Trophoblast cell (in vitro differentiated cells and primary cell): ENCODE measurements at regions not wholly inside any gene's neighbourhood (a gene's known extent, or its start where the extent isn't known, plus 50 kb on each side); places are given as distances from the start of the nearest gene placed in this dataset.

Experiments
- DNase-seq, 2 donors: peaks; one replicate each; pipeline ENCODE4 v3.0.0-alpha.2; 2016
- H2AFZ ChIP-seq: 2 replicates; pipeline ENCODE4 v1.6.1; 2013; ENCODE audit warnings: low read length, moderate library complexity, mild to moderate bottlenecking; ENCODE audit not compliant: insufficient read depth, poor library complexity
- H2AK5ac ChIP-seq: 2 replicates; pipeline ENCODE4 v1.6.1; 2013; ENCODE audit warnings: mild to moderate bottlenecking, low read length
- H2BK120ac ChIP-seq: 2 replicates; pipeline ENCODE4 v1.6.1; 2013; ENCODE audit warnings: low read length, mild to moderate bottlenecking, moderate library complexity; ENCODE audit not compliant: insufficient read depth, poor library complexity
- H2BK12ac ChIP-seq: 2 replicates; pipeline ENCODE4 v1.6.1; 2013; ENCODE audit warnings: mild to moderate bottlenecking, low read length, moderate library complexity
- H2BK5ac ChIP-seq: 2 replicates; pipeline ENCODE4 v1.6.1; 2013; ENCODE audit warnings: low read length, low read depth, moderate library complexity, mild to moderate bottlenecking; ENCODE audit not compliant: poor library complexity
- H3K14ac ChIP-seq: 2 replicates; pipeline ENCODE4 v1.6.1; 2013; ENCODE audit warnings: mild to moderate bottlenecking, low read length
- H3K18ac ChIP-seq: 2 replicates; pipeline ENCODE4 v1.6.1; 2013; ENCODE audit warnings: mild to moderate bottlenecking, low read length
- H3K23ac ChIP-seq: 2 replicates; pipeline ENCODE4 v1.6.1; 2013; ENCODE audit warnings: low read length
- H3K27ac ChIP-seq: 2 replicates; pipeline ENCODE4 v1.5.1; 2013; ENCODE audit warnings: low read depth, mild to moderate bottlenecking, inconsistent platforms, low read length, moderate library complexity
- H3K27me3 ChIP-seq: 2 replicates; pipeline ENCODE4 v1.6.1; 2013; ENCODE audit warnings: inconsistent platforms, mild to moderate bottlenecking, low read length, moderate library complexity; ENCODE audit not compliant: insufficient read depth
- H3K36me3 ChIP-seq, 2 experiments: 1 replicate in 1 of 2; 2 replicates in 1 of 2; pipeline ENCODE4 v1.6.1; 2013; ENCODE audit warnings: low read length in 2 of 2, mild to moderate bottlenecking in 2 of 2, moderate library complexity in 1 of 2; ENCODE audit not compliant: insufficient read depth in 2 of 2, control insufficient read depth in 1 of 2
- H3K4ac ChIP-seq: 2 replicates; pipeline ENCODE4 v1.6.1; 2013; ENCODE audit warnings: low read depth, mild to moderate bottlenecking, low read length, moderate library complexity
- H3K4me1 ChIP-seq, 2 experiments: 1 replicate in 1 of 2; 2 replicates in 1 of 2; pipeline ENCODE4 v1.6.1; 2013; ENCODE audit warnings: low read length in 2 of 2, mild to moderate bottlenecking in 2 of 2, moderate library complexity in 1 of 2; ENCODE audit not compliant: insufficient read depth in 2 of 2, control insufficient read depth in 1 of 2
- H3K4me2 ChIP-seq: 2 replicates; pipeline ENCODE4 v1.6.1; 2013; ENCODE audit warnings: inconsistent platforms, mild to moderate bottlenecking, low read length, moderate library complexity
- H3K4me3 ChIP-seq: 2 replicates; pipeline ENCODE4 v1.5.1; 2013; ENCODE audit warnings: mild to moderate bottlenecking, low read depth, low read length, inconsistent platforms
- H3K79me1 ChIP-seq: one replicate; pipeline ENCODE4 v1.6.1; 2013; ENCODE audit warnings: low read length
- H3K79me2 ChIP-seq: 2 replicates; pipeline ENCODE4 v1.6.1; 2013; ENCODE audit warnings: low read length, mild to moderate bottlenecking; ENCODE audit not compliant: control insufficient read depth, insufficient read depth, poor library complexity
- H3K9ac ChIP-seq: 2 replicates; pipeline ENCODE4 v1.6.1; 2013; ENCODE audit warnings: mild to moderate bottlenecking, low read length
- H3K9me3 ChIP-seq: 2 replicates; pipeline ENCODE4 v1.6.1; 2013; ENCODE audit warnings: low read depth, mild to moderate bottlenecking, control low read depth, inconsistent platforms, low read length; ENCODE audit not compliant: insufficient read depth
- H4K12ac ChIP-seq: 2 replicates; pipeline ENCODE4 v1.6.1; 2013; ENCODE audit warnings: low read depth, mild to moderate bottlenecking, low read length, moderate library complexity
- H4K8ac ChIP-seq: 2 replicates; pipeline ENCODE4 v1.6.1; 2013; ENCODE audit warnings: low read depth, mild to moderate bottlenecking, low read length, moderate library complexity
- H4K91ac ChIP-seq: one replicate; pipeline ENCODE4 v1.6.1; 2013; ENCODE audit warnings: low read depth, mild to moderate bottlenecking, low read length, moderate library complexity
- WGBS: extraction: QIAGEN DNeasy Blood & Tissue Kit; methylation state at CpG from one replicate; pipeline ENCODE4 v1.1.7; 2013; ENCODE audit warnings: missing lambda C conversion rate; ENCODE audit not compliant: insufficient read length, insufficient coverage; ENCODE audit errors: extremely low coverage; 5-methylcytosine and 5-hydroxymethylcytosine counted together

GRCh38 chr17:72182371-72182873 lies 61.6 kb downstream of the SOX9 start:
- no CpG with 5 or more reads among the region's 2 CpGs for WGBS

GRCh38 chr17:72183194-72183685 lies 62.4 kb downstream of the SOX9 start:
- Histone ChIP-seq H3K18ac (no peak overlapping the region), H3K9ac (no peak overlapping the region), H2BK120ac (no peak overlapping the region), H4K8ac (no peak overlapping the region), H3K79me1 (no peaks in the 10 kb centered on the region), H2BK12ac (no peak overlapping the region), H3K79me2 (no peaks in the 10 kb centered on the region), H3K4me2 (no peak overlapping the region), H3K4me1 (no peaks in the 10 kb centered on the region), H3K27ac (no peak overlapping the region), H2BK5ac (no peak overlapping the region), H3K4me3 (no peak overlapping the region), H3K27me3 (no peaks in the 10 kb centered on the region), H3K23ac (no peak overlapping the region), H3K9me3 (no peaks in the 10 kb centered on the region), H2AFZ (no peak overlapping the region), H4K12ac (no peak overlapping the region), H4K91ac (no peak overlapping the region), H2AK5ac (no peak overlapping the region), H3K4ac (no peak overlapping the region), H3K36me3 (no peaks in the 10 kb centered on the region), H3K14ac (no peak overlapping the region)
- WGBS, result no CpG with 5 or more reads among the region's 4 CpGs
- DNase-seq, result no peak

More at GRCh38 chr17:72182371-72182873, 61.6 kb downstream of the SOX9 start:
- H3K18ac ChIP-seq, result no peak overlapping the region
- H3K36me3 ChIP-seq, result no peaks in the 10 kb centered on the region
- no peak overlapping the region for H2AK5ac ChIP-seq
- no peaks in the 10 kb centered on the region for H3K27me3 ChIP-seq
- H3K9me3 ChIP-seq, result no peaks in the 10 kb centered on the region
- H3K9ac ChIP-seq, result peak overlapping the region; percentile 41
- H3K79me2 ChIP-seq, result no peaks in the 10 kb centered on the region
- H4K12ac ChIP-seq, result no peak overlapping the region
- H3K4me1 ChIP-seq, result no peaks in the 10 kb centered on the region
- no peak overlapping the region for H3K4ac ChIP-seq
- no peak for DNase-seq
- H3K4me3 ChIP-seq, result peak overlapping the region; percentile 34
- no peak overlapping the region for H4K8ac ChIP-seq
- H3K14ac ChIP-seq, result no peak overlapping the region
- no peak overlapping the region for H3K4me2 ChIP-seq
- H2BK120ac ChIP-seq, result no peak overlapping the region
- H2AFZ ChIP-seq, result no peak overlapping the region
- no peaks in the 10 kb centered on the region for H3K79me1 ChIP-seq
- no peak overlapping the region for H2BK5ac ChIP-seq
- no peak overlapping the region for H2BK12ac ChIP-seq
- no peak overlapping the region for H3K23ac ChIP-seq
- no peak overlapping the region for H4K91ac ChIP-seq
- H3K27ac ChIP-seq, result no peak overlapping the region

- no peaks in the 10 kb centered on the region for H3K79me2 ChIP-seq
- no peaks in the 10 kb centered on the region for H3K79me1 ChIP-seq
- H3K9ac ChIP-seq, result no peak overlapping the region
- peaks cover 9% of the 10 kb centered on the region for H3K9me3 ChIP-seq
- H3K23ac ChIP-seq, result no peak overlapping the region
- H2BK120ac ChIP-seq, result no peak overlapping the region
- H2AK5ac ChIP-seq, result no peak overlapping the region
- DNase-seq, result no peak
- WGBS, result no CpG with 5 or more reads among the region's 6 CpGs
- H3K4me1 ChIP-seq, result no peaks in the 10 kb centered on the region
- H3K4ac ChIP-seq, result no peak overlapping the region
- H3K27ac ChIP-seq, result no peak overlapping the region
- no peak overlapping the region for H3K14ac ChIP-seq
- no peaks in the 10 kb centered on the region for H3K36me3 ChIP-seq
- no peak overlapping the region for H2BK5ac ChIP-seq
- H3K18ac ChIP-seq, result no peak overlapping the region
- no peak overlapping the region for H3K4me2 ChIP-seq
- H4K12ac ChIP-seq, result no peak overlapping the region
- no peak overlapping the region for H3K4me3 ChIP-seq
- H2BK12ac ChIP-seq, result no peak overlapping the region
- no peak overlapping the region for H2AFZ ChIP-seq
- no peak overlapping the region for H4K8ac ChIP-seq
- no peak overlapping the region for H4K91ac ChIP-seq
- no peaks in the 10 kb centered on the region for H3K27me3 ChIP-seq
Observed at GRCh38 chr17:72184805-72185204, 64.0 kb downstream of the SOX9 start.

- Histone ChIP-seq H3K79me2 (no peaks in the 10 kb centered on the region), H3K18ac (no peak overlapping the region), H3K4me1 (no peaks in the 10 kb centered on the region), H3K4me3 (no peak overlapping the region), H3K9ac (no peak overlapping the region), H4K91ac (no peak overlapping the region), H4K8ac (no peak overlapping the region), H2AK5ac (no peak overlapping the region), H3K4ac (no peak overlapping the region), H3K4me2 (no peak overlapping the region), H2BK120ac (no peak overlapping the region), H3K27me3 (no peaks in the 10 kb centered on the region), H3K23ac (no peak overlapping the region), H3K36me3 (no peaks in the 10 kb centered on the region), H4K12ac (no peak overlapping the region), H2BK12ac (no peak overlapping the region), H2BK5ac (no peak overlapping the region), H3K14ac (no peak overlapping the region), H3K79me1 (no peaks in the 10 kb centered on the region), H2AFZ (no peak overlapping the region), H3K27ac (no peak overlapping the region), H3K9me3 (peaks cover 9% of the 10 kb centered on the region)
- WGBS, result no CpG with 5 or more reads among the region's 8 CpGs
- DNase-seq, result no peak
Observed at GRCh38 chr17:72185564-72185963, 64.7 kb downstream of the SOX9 start.
